GM23248 (cell line): ENCODE measurements at regions not wholly inside any gene's neighbourhood (a gene's known extent, or its start where the extent isn't known, plus 50 kb on each side); places are given as distances from the start of the nearest gene placed in this dataset.

ENCODE experiments used
- DNase-seq: peaks from one replicate; pipeline ENCODE4 v3.0.0-alpha.2; 2015
- H2AFZ ChIP-seq: fragments of 200-600 bp; sonication (generic); 2 replicates; pipeline ENCODE4 v1.6.1; 2016; ENCODE audit warnings: antibody characterized with exemption
- H3F3A ChIP-seq: fragments of 200-600 bp; sonication (generic); 2 replicates; pipeline ENCODE4 v1.6.1; 2016; ENCODE audit warnings: mild to moderate bottlenecking, antibody characterized with exemption, mixed run types; ENCODE audit not compliant: insufficient read depth
- H3K27ac ChIP-seq: fragments of 200-600 bp; sonication (generic); 2 replicates; pipeline ENCODE4 v1.5.1; 2016; ENCODE audit warnings: mild to moderate bottlenecking
- H3K27me3 ChIP-seq: fragments of 200-600 bp; sonication (generic); replicated peaks from 2 replicates; pipeline ENCODE4 v1.6.1; 2016; ENCODE audit warnings: mild to moderate bottlenecking; ENCODE audit not compliant: insufficient read depth
- H3K36me3 ChIP-seq: fragments of 200-600 bp; sonication (generic); 2 replicates; pipeline ENCODE4 v1.6.1; 2016; ENCODE audit warnings: low read depth, mild to moderate bottlenecking
- H3K4me1 ChIP-seq: fragments of 200-600 bp; sonication (generic); 2 replicates; pipeline ENCODE4 v1.6.1; 2016; ENCODE audit warnings: mild to moderate bottlenecking; ENCODE audit not compliant: insufficient read depth
- H3K4me2 ChIP-seq: fragments of 200-600 bp; sonication (generic); one replicate; pipeline ENCODE4 v1.6.1; 2016; ENCODE audit warnings: mild to moderate bottlenecking; ENCODE audit not compliant: unreplicated experiment
- H3K4me3 ChIP-seq: fragments of 200-600 bp; sonication (generic); 2 replicates; pipeline ENCODE4 v1.5.1; 2016; ENCODE audit warnings: mild to moderate bottlenecking
- H3K79me2 ChIP-seq: fragments of 200-600 bp; sonication (generic); 2 replicates; pipeline ENCODE4 v1.6.1; 2016; ENCODE audit warnings: mild to moderate bottlenecking; ENCODE audit not compliant: insufficient read depth
- H3K9ac ChIP-seq: fragments of 200-600 bp; sonication (generic); 2 replicates; pipeline ENCODE4 v1.6.1; 2016; ENCODE audit warnings: mild to moderate bottlenecking
- H3K9me2 ChIP-seq: fragments of 200-600 bp; sonication (generic); 2 replicates; pipeline ENCODE4 v1.6.1; 2016; ENCODE audit warnings: mixed run types, mild to moderate bottlenecking, moderate library complexity; ENCODE audit not compliant: insufficient read depth
- H3K9me3 ChIP-seq: fragments of 200-600 bp; sonication (generic); one replicate; pipeline ENCODE4 v1.6.1; 2017; ENCODE audit warnings: low read depth
- H4K20me1 ChIP-seq: fragments of 200-600 bp; sonication (generic); 2 replicates; pipeline ENCODE4 v1.6.0; 2016; ENCODE audit not compliant: insufficient read depth
- EZH2 ChIP-seq: fragments of 200-600 bp; sonication (generic); IDR thresholded peaks from 2 replicates; pipeline ENCODE4 v1.6.1; 2018; ENCODE audit warnings: antibody characterized with exemption, mild to moderate bottlenecking; ENCODE audit not compliant: insufficient read depth, poor library complexity, severe bottlenecking
- EZH2phosphoT487 ChIP-seq: fragments of 200-600 bp; sonication (generic); IDR thresholded peaks from 2 replicates; pipeline ENCODE4 v1.6.1; 2018; ENCODE audit warnings: antibody characterized with exemption, moderate library complexity, mild to moderate bottlenecking, low read depth; ENCODE audit not compliant: insufficient read depth
- WGBS, 2 experiments: methylation state at CpG; one replicate each; pipeline ENCODE4 v1.1.6; 2015 to 2017; ENCODE audit warnings: low lambda C conversion rate in 2 of 2, low coverage in 1 of 2; ENCODE audit errors: missing lambda C conversion rate in 2 of 2; 5-methylcytosine and 5-hydroxymethylcytosine counted together
- in situ Hi-C: fragments of 300-500 bp; cut with MboI; formaldehyde crosslinking; loops from 2 replicates; pipeline ENCODE4 v1.15.0; 2020

DNA sequence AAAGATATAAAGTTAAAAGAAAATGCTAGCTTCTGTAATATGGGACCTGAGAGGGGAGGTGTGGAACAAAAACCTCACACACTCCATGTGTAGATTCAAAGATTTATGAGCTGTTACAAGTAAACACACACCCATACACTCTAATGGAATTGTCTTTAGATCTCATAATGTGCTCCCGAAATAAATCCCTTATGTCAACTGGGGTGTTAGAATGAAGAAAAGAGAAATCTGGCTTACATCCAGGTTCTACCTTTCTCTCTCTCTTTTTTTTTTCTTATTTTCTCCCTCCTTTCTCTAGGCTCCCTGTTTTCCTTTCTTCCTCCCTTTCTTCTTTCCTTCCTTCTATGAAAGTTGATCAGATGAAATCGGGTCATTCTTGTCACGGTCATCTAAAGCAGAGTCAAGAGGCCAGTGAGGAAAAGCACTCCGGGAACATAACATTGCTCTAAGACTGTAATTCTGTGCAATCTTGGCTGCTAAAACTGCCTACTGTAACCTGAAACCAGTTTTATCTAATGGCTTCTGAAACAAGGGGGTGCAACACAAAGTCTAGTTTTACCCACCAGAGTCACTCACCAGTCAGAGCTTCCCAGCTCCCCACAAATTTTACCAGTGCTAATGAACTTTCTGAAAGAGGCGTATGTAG is 68.3 kb upstream of the BTBD3 start:
- Histone ChIP-seq H3K4me3 (no peak overlapping the region), H3K27me3 (no peaks in the 10 kb centered on the region), H3K4me2 (peak overlapping the region; percentile 33), H3K9me3 (no peaks in the 10 kb centered on the region), H3K36me3 (no peaks in the 10 kb centered on the region), H3K79me2 (no peaks in the 10 kb centered on the region), H3K27ac (peak overlapping the region; percentile 53; the same call in 1 of the 2 replicates), H4K20me1 (no peaks in the 10 kb centered on the region), H3K4me1 (peaks cover 56% of the 10 kb centered on the region), H3F3A (peaks cover 39% of the 10 kb centered on the region), H3K9me2 (no peaks in the 10 kb centered on the region), H2AFZ (peak overlapping the region; percentile 35; the same call in 1 of the 2 replicates), H3K9ac (no peak overlapping the region)
- in situ Hi-C loops: no loop called here
- 47 to 48% methylated on average over 5 of the region's 5 CpGs for WGBS, 2 experiments
- TF ChIP-seq EZH2 (no peak), EZH2phosphoT487 (no peak)
- DNase-seq: peak; percentile 43

DNA sequence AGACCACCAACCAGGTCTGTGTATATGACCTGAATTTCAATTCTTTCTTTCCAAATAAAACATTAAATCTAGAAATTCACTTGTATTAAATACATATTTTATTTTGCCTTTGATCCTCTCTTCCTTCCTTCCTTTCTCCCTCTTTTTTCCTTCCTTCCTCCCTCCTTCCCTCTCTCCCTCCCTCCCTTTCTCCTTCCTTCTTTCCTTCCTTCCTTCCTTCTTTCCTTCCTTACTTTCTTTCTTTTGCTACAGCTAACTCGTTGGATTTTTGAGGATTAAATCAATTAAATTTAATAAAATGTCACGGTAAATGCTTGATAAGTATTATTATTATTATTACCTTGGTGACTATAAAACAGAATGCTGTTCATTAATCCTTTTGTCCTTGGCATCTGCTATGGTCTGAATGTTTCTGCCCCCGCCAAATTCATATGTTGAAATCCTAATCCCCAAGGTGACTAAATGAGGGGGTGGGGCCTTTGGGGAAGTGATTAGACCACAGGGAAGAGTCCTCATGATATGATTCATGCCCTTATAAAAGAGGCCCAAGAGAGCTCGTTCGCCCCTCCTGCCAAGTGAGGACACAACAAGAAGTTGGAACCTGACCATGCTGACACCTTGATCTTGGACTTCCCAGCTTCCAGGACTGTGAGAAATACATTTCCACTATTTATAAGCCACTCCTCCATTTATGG is 67.6 kb upstream of the BTBD3 start:
- no peak overlapping the region for H2AFZ ChIP-seq

DNA sequence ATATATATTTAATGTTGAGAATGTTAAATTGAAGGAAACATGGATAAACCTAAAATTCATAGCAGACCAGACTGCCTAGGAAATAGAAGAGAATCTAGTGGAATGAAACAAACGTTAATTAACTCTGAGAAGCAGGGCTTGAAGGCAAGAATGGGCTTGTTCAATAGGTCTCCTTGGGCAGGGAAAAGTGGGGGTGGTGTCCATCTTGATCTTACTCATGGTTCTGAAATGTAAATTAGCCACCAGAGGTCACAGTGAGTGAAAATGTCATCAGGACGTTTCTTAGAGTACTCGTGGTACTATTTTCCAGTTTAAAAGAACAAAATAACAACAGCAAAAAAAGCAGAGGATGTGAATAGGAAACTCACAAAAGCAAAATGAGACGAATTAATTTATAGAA is 66.8 kb upstream of the BTBD3 start:
- H3K27me3 ChIP-seq: no peaks in the 10 kb centered on the region
- no peak overlapping the region for H2AFZ ChIP-seq
- no peaks in the 10 kb centered on the region for H3K79me2 ChIP-seq
- WGBS, 2 experiments: 20 to 22% methylated on average over 4 of the region's 4 CpGs
- H3K4me2 ChIP-seq: peak overlapping the region; percentile 27
- H3K4me3 ChIP-seq: no peak overlapping the region
- in situ Hi-C loops: no loop called here
- peak; percentile 54 for DNase-seq
- peaks cover 41% of the 10 kb centered on the region for H3K4me1 ChIP-seq
- TF ChIP-seq EZH2 (no peak), EZH2phosphoT487 (no peak)
- no peak overlapping the region for H3K9ac ChIP-seq
- peak overlapping the region; percentile 56 for H3K27ac ChIP-seq
- H3K9me2 ChIP-seq: no peaks in the 10 kb centered on the region
- no peaks in the 10 kb centered on the region for H3K9me3 ChIP-seq
- H3K36me3 ChIP-seq: no peaks in the 10 kb centered on the region
- H3F3A ChIP-seq: peaks cover 24% of the 10 kb centered on the region
- no peaks in the 10 kb centered on the region for H4K20me1 ChIP-seq

More for the DNA sequence above, 67.6 kb upstream of the BTBD3 start:
- Histone ChIP-seq H3K27me3 (no peaks in the 10 kb centered on the region), H4K20me1 (no peaks in the 10 kb centered on the region), H3K9me2 (no peaks in the 10 kb centered on the region), H3K4me3 (peak overlapping the region; percentile 2; the same call in 1 of the 2 replicates), H3K9ac (no peak overlapping the region), H3K4me2 (peak overlapping the region; percentile 33), H3F3A (peaks cover 32% of the 10 kb centered on the region), H3K36me3 (no peaks in the 10 kb centered on the region), H3K27ac (peak overlapping the region; percentile 56), H3K9me3 (no peaks in the 10 kb centered on the region), H3K79me2 (no peaks in the 10 kb centered on the region), H3K4me1 (peaks cover 49% of the 10 kb centered on the region)
- TF ChIP-seq EZH2phosphoT487 (no peak), EZH2 (no peak)
- DNase-seq: peak; percentile 91
- WGBS, 2 experiments: 23 to 26% methylated on average over 5 of the region's 5 CpGs
- in situ Hi-C loops: no loop called here

DNA sequence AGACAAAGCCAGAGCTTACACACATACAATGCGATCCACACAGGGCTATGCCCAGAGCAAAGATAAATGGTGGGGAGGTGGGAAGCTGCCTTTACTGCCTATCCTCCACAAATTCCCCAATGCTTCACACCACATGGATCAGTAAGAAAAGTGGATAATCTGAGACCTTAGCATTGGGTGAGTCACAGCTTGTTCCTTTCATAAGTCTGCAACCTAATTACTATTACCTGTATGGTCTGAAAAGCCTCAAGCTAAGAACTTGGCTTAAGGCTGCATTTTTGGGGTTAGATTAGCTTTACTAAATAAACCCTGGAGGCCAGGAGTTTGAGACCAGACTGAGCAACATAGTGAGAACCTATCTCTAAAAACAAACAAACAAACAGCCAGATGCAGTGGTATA is 66.0 kb upstream of the BTBD3 start:
- Histone ChIP-seq H3K27me3 (no peaks in the 10 kb centered on the region), H3K79me2 (no peaks in the 10 kb centered on the region), H3F3A (peaks cover 21% of the 10 kb centered on the region), H3K27ac (no peak overlapping the region), H3K9me3 (no peaks in the 10 kb centered on the region), H3K9ac (no peak overlapping the region), H3K9me2 (no peaks in the 10 kb centered on the region), H3K4me2 (no peak overlapping the region), H2AFZ (no peak overlapping the region), H3K36me3 (no peaks in the 10 kb centered on the region), H3K4me3 (no peak overlapping the region), H3K4me1 (peaks cover 40% of the 10 kb centered on the region), H4K20me1 (no peaks in the 10 kb centered on the region)
- WGBS, 2 experiments: 67 to 95% methylated on average over 1 of the region's 1 CpG
- no peak for DNase-seq
- in situ Hi-C loops: no loop called here
- TF ChIP-seq EZH2: no peak
- TF ChIP-seq EZH2phosphoT487: no peak
